PC-9 (cell line): ENCODE measurements at regions not wholly inside any gene's neighbourhood (a gene's known extent, or its start where the extent isn't known, plus 50 kb on each side); places are given as distances from the start of the nearest gene placed in this dataset.

Source experiments
- BruUV-seq: library from RNA; stranded (reverse); fragments of 400-500 nt; replicated peaks from 2 replicates; lab custom pipeline; 2021; lab: Mats Ljungman, UMichigan
- CTCF ChIA-PET: fragments of 300-600 bp; sonication (Branson Sonifier 250); formaldehyde crosslinking; loops from one replicate; lab custom pipeline; 2022; ENCODE audit warnings: antibody characterized with exemption; lab: Charles Lee
- POLR2A ChIA-PET: fragments of 300-600 bp; sonication (Branson Sonifier 250); formaldehyde crosslinking; loops from one replicate; lab custom pipeline; 2022; ENCODE audit warnings: antibody characterized with exemption; ENCODE audit not compliant: unreplicated experiment; lab: Charles Lee
- DNase-seq, 2 experiments: peaks; one replicate each; pipeline versions ENCODE4 v3.0.0 to v3.0.0-alpha.2; 2015 to 2022; ENCODE audit warnings: mixed read lengths in 1 of 2
- H2AFZ ChIP-seq: fragments of 200-600 bp; sonication (generic); 2 replicates; pipeline ENCODE4 v1.8.1; 2017; ENCODE audit warnings: antibody characterized with exemption
- H3F3A ChIP-seq: fragments of 200-600 bp; sonication (generic); 2 replicates; pipeline ENCODE4 v1.8.1; 2017; ENCODE audit warnings: antibody characterized with exemption, mild to moderate bottlenecking, low read depth; ENCODE audit not compliant: insufficient read depth
- H3K27ac ChIP-seq: fragments of 200-600 bp; sonication (generic); 2 replicates; pipeline ENCODE4 v1.6.1; 2016; ENCODE audit warnings: mixed run types
- H3K27me3 ChIP-seq: fragments of 200-600 bp; sonication (generic); 2 replicates; pipeline ENCODE4 v1.6.1; 2016; ENCODE audit warnings: low read depth, mixed run types; ENCODE audit not compliant: insufficient read depth
- H3K36me3 ChIP-seq: fragments of 200-600 bp; sonication (generic); 2 replicates; pipeline ENCODE4 v1.6.1; 2016; ENCODE audit warnings: low read depth, mixed run types
- H3K4me1 ChIP-seq: fragments of 200-600 bp; sonication (generic); replicated peaks from 2 replicates; pipeline ENCODE4 v1.6.1; 2016; ENCODE audit warnings: mixed run types; ENCODE audit not compliant: insufficient read depth
- H3K4me2 ChIP-seq: fragments of 200-600 bp; sonication (generic); 2 replicates; pipeline ENCODE4 v1.6.1; 2017; ENCODE audit warnings: mixed run types
- H3K4me3 ChIP-seq: fragments of 200-600 bp; sonication (generic); 2 replicates; pipeline ENCODE4 v1.6.1; 2016; ENCODE audit warnings: mixed run types
- H3K79me2 ChIP-seq: fragments of 200-600 bp; sonication (generic); 2 replicates; pipeline ENCODE4 v1.6.1; 2017; ENCODE audit warnings: low read depth, mixed run types
- H3K9me2 ChIP-seq: fragments of 200-600 bp; sonication (generic); 2 replicates; pipeline ENCODE4 v1.8.1; 2017; ENCODE audit warnings: mild to moderate bottlenecking; ENCODE audit not compliant: insufficient read depth
- H3K9me3 ChIP-seq: fragments of 200-600 bp; sonication (generic); 2 replicates; pipeline ENCODE4 v1.8.1; 2016; ENCODE audit warnings: low read depth; ENCODE audit not compliant: insufficient read depth
- H4K20me1 ChIP-seq: fragments of 200-600 bp; sonication (generic); 2 replicates; pipeline ENCODE4 v1.8.1; 2017; ENCODE audit not compliant: insufficient read depth
- CTCF ChIP-seq: fragments of 200-600 bp; sonication (generic); conservative IDR thresholded peaks from 2 replicates; pipeline ENCODE4 v1.6.1; 2017; ENCODE audit warnings: mixed run types, antibody characterized with exemption, mild to moderate bottlenecking, moderate library complexity
- EZH2 ChIP-seq: fragments of 200-600 bp; sonication (generic); IDR thresholded peaks from 2 replicates; pipeline ENCODE4 v1.8.0; 2017; ENCODE audit warnings: antibody characterized with exemption, low read depth
- intact Hi-C: fragments of 100-400 bp; cut with micrococcal nuclease; formaldehyde crosslinking; loops from one replicate; pipeline ENCODE4 v1.10.0; 2022; ENCODE audit not compliant: unreplicated experiment

- no peaks in the 10 kb centered on the region for H3K79me2 ChIP-seq
- H3F3A ChIP-seq: no peaks in the 10 kb centered on the region
- intact Hi-C loops: no loop called here
- no peaks in the 10 kb centered on the region for H4K20me1 ChIP-seq
- no peak overlapping the region for H2AFZ ChIP-seq
- TF ChIP-seq CTCF (no peak), EZH2 (no peak)
- no peaks in the 10 kb centered on the region for H3K9me3 ChIP-seq
- no peaks in the 10 kb centered on the region for H3K9me2 ChIP-seq
- H3K36me3 ChIP-seq: no peaks in the 10 kb centered on the region
- ChIA-PET POLR2A (no interaction called here), CTCF (no interaction called here)
- H3K27ac ChIP-seq: no peak overlapping the region
- no peak overlapping the region for H3K4me2 ChIP-seq
- DNase-seq: no peak
- no peak overlapping the region for H3K4me3 ChIP-seq
- no TSS peak for BruUV-seq
- no peaks in the 10 kb centered on the region for H3K4me1 ChIP-seq
- no peaks in the 10 kb centered on the region for H3K27me3 ChIP-seq
Observed at GRCh38 chr18:29737620-29738019, 1304.9 kb downstream of the DSC3 start.

- no peak overlapping the region for H3K4me3 ChIP-seq
- no peaks in the 10 kb centered on the region for H3K27me3 ChIP-seq
- TF ChIP-seq CTCF (no peak), EZH2 (no peak)
- H3K9me2 ChIP-seq: no peaks in the 10 kb centered on the region
- H3K9me3 ChIP-seq: no peaks in the 10 kb centered on the region
- intact Hi-C loops: no loop called here
- no peaks in the 10 kb centered on the region for H3K4me1 ChIP-seq
- CTCF ChIA-PET: no interaction called here
- no peaks in the 10 kb centered on the region for H3K79me2 ChIP-seq
- H3K27ac ChIP-seq: no peak overlapping the region
- BruUV-seq: no TSS peak
- no peak for DNase-seq
- H4K20me1 ChIP-seq: no peaks in the 10 kb centered on the region
- no peaks in the 10 kb centered on the region for H3F3A ChIP-seq
- no peak overlapping the region for H2AFZ ChIP-seq
- POLR2A ChIA-PET: no interaction called here
- H3K4me2 ChIP-seq: no peak overlapping the region
- H3K36me3 ChIP-seq: no peaks in the 10 kb centered on the region
Observed at GRCh38 chr18:29737190-29737589, 1305.4 kb downstream of the DSC3 start.

GRCh38 chr18:29730073-29730472, 1312.5 kb downstream of the DSC3 start:
- no peak overlapping the region for H3K27ac ChIP-seq
- H4K20me1 ChIP-seq: no peaks in the 10 kb centered on the region
- no peak overlapping the region for H3K4me2 ChIP-seq
- intact Hi-C loops: no loop called here
- no peaks in the 10 kb centered on the region for H3K9me2 ChIP-seq
- no peak for TF ChIP-seq CTCF
- TF ChIP-seq EZH2: no peak
- H2AFZ ChIP-seq: no peak overlapping the region
- no peak for DNase-seq
- no TSS peak for BruUV-seq
- H3K36me3 ChIP-seq: no peaks in the 10 kb centered on the region
- H3F3A ChIP-seq: no peaks in the 10 kb centered on the region
- H3K9me3 ChIP-seq: no peaks in the 10 kb centered on the region
- H3K4me1 ChIP-seq: no peaks in the 10 kb centered on the region
- H3K4me3 ChIP-seq: no peak overlapping the region
- H3K27me3 ChIP-seq: no peaks in the 10 kb centered on the region
- H3K79me2 ChIP-seq: no peaks in the 10 kb centered on the region
- CTCF ChIA-PET: no interaction called here
- POLR2A ChIA-PET: no interaction called here
